B cell (primary cell): ENCODE measurements at regions not wholly inside any gene's neighbourhood (a gene's known extent, or its start where the extent isn't known, plus 50 kb on each side); places are given as distances from the start of the nearest gene placed in this dataset.

Experiments used
- CTCF ChIP-seq: fragments of 200-600 bp; IDR thresholded peaks from one replicate; pipeline ENCODE4 v1.8.0; 2022; ENCODE audit warnings: antibody characterized with exemption, mild to moderate bottlenecking
- EZH2 ChIP-seq: IDR thresholded peaks from 2 replicates; pipeline ENCODE4 v1.6.1; 2012; ENCODE audit warnings: borderline replicate concordance, low read depth, mild to moderate bottlenecking, moderate library complexity, low read length; ENCODE audit not compliant: insufficient read depth, poor library complexity, severe bottlenecking

- TF ChIP-seq CTCF (no peak), EZH2 (no peak)
These were observed 169.8 kb downstream of the POTEB3 start for GRCh38 chr15:21270474-21270873.
